ENCODE measurements at regions not wholly inside any gene's neighbourhood (a gene's known extent, or its start where the extent isn't known, plus 50 kb on each side); places are given as distances from the start of the nearest gene placed in this dataset.

DNA sequence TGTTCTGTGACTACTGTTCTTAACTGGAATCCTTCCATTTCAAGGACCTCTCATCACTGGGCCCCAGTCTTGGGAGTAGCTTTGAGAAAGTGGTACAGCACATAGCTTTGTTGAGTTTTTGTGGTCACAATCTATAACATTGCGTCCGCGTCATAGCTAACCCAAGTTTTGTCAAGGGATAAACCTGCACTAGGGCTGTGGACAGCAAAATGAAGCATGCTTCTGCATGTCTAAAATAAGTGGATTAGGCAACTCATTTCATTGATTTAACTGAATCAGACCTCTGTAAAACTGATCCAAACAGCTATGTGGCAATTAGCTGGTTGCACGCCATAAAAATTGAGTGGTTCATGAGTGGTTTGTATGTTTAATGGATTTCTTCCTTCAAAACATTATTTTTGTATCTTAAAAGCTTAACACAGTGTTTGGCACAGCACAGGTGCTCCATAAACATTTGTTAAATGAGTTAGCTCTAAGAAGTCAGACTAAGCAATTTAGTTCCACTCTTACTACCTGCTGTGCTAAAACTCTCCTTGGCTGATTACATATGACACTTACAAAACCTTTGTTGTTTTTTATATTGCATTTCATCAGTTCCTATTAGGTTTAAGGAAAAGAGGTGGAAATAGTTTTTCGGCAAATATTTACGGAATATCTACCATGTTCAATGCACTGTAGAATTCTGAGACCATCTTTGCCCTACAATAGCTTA lies 160.3 kb upstream of the ATXN1 start:
- no peak overlapping the region for H3K27ac ChIP-seq
- TF ChIP-seq, protein P1, sequence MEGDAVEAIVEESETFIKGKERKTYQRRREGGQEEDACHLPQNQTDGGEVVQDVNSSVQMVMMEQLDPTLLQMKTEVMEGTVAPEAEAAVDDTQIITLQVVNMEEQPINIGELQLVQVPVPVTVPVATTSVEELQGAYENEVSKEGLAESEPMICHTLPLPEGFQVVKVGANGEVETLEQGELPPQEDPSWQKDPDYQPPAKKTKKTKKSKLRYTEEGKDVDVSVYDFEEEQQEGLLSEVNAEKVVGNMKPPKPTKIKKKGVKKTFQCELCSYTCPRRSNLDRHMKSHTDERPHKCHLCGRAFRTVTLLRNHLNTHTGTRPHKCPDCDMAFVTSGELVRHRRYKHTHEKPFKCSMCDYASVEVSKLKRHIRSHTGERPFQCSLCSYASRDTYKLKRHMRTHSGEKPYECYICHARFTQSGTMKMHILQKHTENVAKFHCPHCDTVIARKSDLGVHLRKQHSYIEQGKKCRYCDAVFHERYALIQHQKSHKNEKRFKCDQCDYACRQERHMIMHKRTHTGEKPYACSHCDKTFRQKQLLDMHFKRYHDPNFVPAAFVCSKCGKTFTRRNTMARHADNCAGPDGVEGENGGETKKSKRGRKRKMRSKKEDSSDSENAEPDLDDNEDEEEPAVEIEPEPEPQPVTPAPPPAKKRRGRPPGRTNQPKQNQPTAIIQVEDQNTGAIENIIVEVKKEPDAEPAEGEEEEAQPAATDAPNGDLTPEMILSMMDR (conservative IDR thresholded peaks at IDR 0.05): no peak

DNA sequence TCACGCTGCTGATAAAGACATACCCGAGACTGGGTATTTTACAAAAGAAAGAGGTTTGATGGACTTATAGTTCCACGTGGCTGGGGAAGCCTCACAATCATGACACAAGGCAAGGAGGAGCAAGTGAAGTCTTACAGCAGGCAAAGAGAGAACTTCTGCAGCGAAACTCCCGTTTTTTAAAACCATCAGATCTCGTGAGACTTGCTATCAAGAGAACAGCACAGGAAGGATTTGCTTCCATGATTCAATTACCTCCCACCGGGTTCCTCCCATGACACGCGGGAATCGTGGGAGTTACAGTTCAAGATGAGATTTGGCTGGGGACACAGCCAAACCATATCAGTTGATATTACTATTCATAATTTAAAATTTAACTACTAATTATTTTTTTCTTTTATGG lies 157.3 kb upstream of the ATXN1 start:
- TF ChIP-seq, protein P1 (conservative IDR thresholded peaks at IDR 0.05): no peak
- H3K27ac ChIP-seq: no peak overlapping the region

DNA sequence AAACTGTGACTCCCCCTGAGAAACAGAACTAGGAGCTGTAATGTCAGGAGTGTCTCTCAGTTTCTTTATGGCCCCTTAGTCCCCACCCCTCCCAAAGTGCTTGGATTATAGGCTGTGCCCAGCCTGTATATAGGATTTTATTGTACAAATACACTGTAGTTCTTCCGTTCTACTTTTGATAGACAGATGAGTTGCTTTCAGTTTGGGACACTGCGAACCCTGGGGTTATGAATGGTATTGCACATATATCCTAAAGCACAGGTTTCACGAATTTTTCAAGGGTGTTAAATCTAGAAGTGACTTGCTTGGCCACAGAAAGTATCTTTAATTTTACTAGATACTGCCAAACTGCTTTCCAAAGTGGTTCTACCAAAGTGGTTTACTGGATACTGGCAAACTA lies 152.9 kb upstream of the ATXN1 start:
- H3K27ac ChIP-seq: no peak overlapping the region
- TF ChIP-seq, protein P1 (conservative IDR thresholded peaks at IDR 0.05): no peak

DNA sequence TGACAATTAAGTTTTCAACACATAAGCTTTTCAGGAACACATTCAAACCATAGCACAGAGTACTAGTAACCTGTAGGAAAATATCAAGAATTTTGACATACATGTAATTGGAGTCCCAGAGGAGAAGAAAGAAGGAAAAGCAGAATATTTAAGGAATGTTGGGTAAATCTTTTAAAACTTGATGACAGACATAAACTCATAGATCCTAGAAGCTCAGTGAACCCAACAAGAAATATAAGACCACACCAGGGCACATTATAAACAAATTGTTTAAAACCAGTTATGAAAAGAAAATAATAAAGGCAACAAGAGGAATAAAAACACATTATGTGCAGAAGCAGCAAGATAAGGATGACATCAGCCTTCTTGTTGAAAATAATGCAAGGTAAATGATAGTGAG lies 151.5 kb upstream of the ATXN1 start:
- TF ChIP-seq, protein P1 (conservative IDR thresholded peaks at IDR 0.05): no peak
- no peak overlapping the region for H3K27ac ChIP-seq

DNA sequence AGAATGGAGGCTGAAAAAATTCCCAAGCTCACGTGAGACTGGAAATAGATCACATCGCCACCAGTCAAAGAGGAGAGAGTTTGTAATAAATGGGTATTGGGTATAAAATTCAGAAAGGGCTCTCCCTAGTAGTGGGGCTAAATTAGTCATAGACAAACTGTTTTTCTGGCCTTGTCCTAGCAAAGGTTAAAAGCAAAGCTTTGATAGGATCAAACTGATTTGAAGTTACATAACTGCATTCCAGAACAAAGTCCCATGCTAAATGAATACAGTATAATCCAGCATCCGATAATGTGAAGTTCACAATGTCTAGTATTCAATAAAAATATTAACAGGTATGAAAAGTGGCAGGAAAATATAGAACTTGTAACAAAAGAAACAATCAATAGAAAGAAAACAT lies 149.8 kb upstream of the ATXN1 start:
- TF ChIP-seq, protein P1 (conservative IDR thresholded peaks at IDR 0.05): no peak

DNA sequence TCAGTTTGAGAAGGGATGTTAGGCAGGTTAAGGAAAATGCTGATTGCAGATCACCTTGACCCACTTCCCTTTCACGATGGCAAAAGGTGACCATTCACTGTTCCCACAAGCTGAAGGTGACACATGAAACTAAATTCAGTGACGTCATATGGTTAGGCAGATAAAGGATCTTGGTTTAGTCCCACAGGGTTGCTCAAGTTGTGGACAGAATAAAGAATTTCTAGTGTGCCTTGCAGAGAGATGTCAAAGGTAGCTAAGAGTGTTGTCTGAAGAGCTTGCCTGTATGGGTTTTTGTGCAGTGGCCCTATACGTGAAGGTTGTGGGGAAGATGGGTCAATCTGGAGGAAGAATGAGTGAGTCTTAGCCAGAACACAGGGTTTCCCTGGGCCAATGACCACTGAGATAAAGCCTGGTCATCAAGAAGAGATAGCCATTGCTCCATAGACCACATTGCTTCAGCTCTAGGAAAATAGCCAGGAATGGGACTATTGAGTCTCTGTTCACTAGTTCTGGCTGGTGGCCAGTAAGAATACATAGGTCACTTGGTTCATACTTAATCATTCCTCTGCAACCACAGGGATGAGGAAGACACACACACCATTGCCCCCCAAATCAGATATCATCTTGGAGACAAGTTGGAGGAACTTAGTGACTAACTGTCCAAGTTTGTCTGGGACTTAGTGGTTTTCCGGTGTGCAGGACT lies 148.5 kb upstream of the ATXN1 start:
- TF ChIP-seq, protein P1 (conservative IDR thresholded peaks at IDR 0.05): no peak
- no peak overlapping the region for H3K27ac ChIP-seq

More for the DNA sequence above, 149.8 kb upstream of the ATXN1 start:
- H3K27ac ChIP-seq: no peak overlapping the region

DNA sequence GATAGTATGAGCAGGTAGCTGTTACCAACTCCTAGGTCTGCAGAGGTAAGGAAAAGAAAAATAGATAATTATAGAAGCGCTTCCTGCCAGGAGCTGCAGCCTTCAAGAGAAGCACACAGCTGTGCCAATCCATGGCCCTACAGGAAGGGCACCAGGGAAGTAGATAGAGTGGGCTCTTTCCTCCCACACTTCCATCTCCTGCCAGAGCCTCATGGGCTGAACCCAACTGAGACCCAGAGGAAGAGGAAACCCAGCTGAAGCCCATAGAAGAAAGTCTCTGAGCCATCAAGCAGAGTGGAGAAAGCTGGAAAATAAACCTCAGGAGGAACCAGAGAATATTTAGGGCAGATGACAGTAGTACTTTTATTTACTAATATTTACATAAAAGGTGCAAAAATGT lies 146.7 kb upstream of the ATXN1 start:
- H3K27ac ChIP-seq: no peak overlapping the region
- TF ChIP-seq, protein P1 (conservative IDR thresholded peaks at IDR 0.05): no peak

Data from VCaP (cell line).